Mesenchymal stem cell (in vitro differentiated cells and primary cell): ENCODE measurements at regions not wholly inside any gene's neighbourhood (a gene's known extent, or its start where the extent isn't known, plus 50 kb on each side); places are given as distances from the start of the nearest gene placed in this dataset.

Experiments used
- DNase-seq: peaks from one replicate; pipeline ENCODE4 v3.0.0-alpha.2; 2013
- H2AFZ ChIP-seq: one replicate; pipeline ENCODE4 v1.6.1; 2013; ENCODE audit warnings: low read depth, mild to moderate bottlenecking, control low read depth, inconsistent platforms, low read length, moderate library complexity
- H2AK5ac ChIP-seq: 2 replicates; pipeline ENCODE4 v1.6.1; 2013; ENCODE audit warnings: low read length, moderate library complexity, mild to moderate bottlenecking, inconsistent platforms; ENCODE audit not compliant: severe bottlenecking
- H2BK120ac ChIP-seq: one replicate; pipeline ENCODE4 v1.6.1; 2013; ENCODE audit warnings: low read depth, mild to moderate bottlenecking, inconsistent platforms, low read length, moderate library complexity
- H2BK12ac ChIP-seq, 2 experiments: one replicate each; pipeline ENCODE4 v1.6.1; 2013; ENCODE audit warnings: inconsistent platforms in 2 of 2, low read length in 2 of 2, mild to moderate bottlenecking in 2 of 2, moderate library complexity in 2 of 2, control low read depth in 1 of 2
- H2BK15ac ChIP-seq: one replicate; pipeline ENCODE4 v1.6.1; 2013; ENCODE audit warnings: mild to moderate bottlenecking, low read depth, inconsistent platforms; ENCODE audit not compliant: poor library complexity, severe bottlenecking
- H2BK5ac ChIP-seq: 2 replicates; pipeline ENCODE4 v1.6.1; 2013; ENCODE audit warnings: low read depth, mild to moderate bottlenecking, low read length, control low read depth, inconsistent platforms; ENCODE audit not compliant: poor library complexity, severe bottlenecking
- H3K14ac ChIP-seq, 2 experiments: one replicate each; pipeline ENCODE4 v1.6.1; 2013; ENCODE audit warnings: inconsistent platforms in 2 of 2, low read length in 2 of 2, control low read depth in 1 of 2, mild to moderate bottlenecking in 1 of 2, moderate library complexity in 1 of 2
- H3K18ac ChIP-seq, 2 experiments: one replicate each; pipeline ENCODE4 v1.6.1; 2013; ENCODE audit warnings: inconsistent platforms in 2 of 2, low read length in 2 of 2, control low read depth in 1 of 2, low read depth in 1 of 2, mild to moderate bottlenecking in 1 of 2
- H3K23ac ChIP-seq, 2 experiments: one replicate each; pipeline ENCODE4 v1.6.1; 2013; ENCODE audit warnings: inconsistent platforms in 2 of 2, low read length in 2 of 2, mild to moderate bottlenecking in 2 of 2, moderate library complexity in 2 of 2, control low read depth in 1 of 2
- H3K27ac ChIP-seq: 2 replicates; pipeline ENCODE4 v1.5.1; 2013; ENCODE audit warnings: mild to moderate bottlenecking, moderate library complexity, low read length, control low read depth, inconsistent platforms; ENCODE audit not compliant: poor library complexity, severe bottlenecking
- H3K27me3 ChIP-seq, 2 experiments: 2 replicates each; pipeline versions ENCODE4 v1.6.1 to v1.7.0; 2013; ENCODE audit warnings: low read length in 2 of 2, mild to moderate bottlenecking in 2 of 2, moderate library complexity in 2 of 2, control low read depth in 1 of 2, inconsistent platforms in 1 of 2; ENCODE audit not compliant: control insufficient read depth in 1 of 2, insufficient read depth in 1 of 2
- H3K36me3 ChIP-seq, 2 experiments: 2 replicates each; pipeline versions ENCODE4 v1.6.1 to v1.7.0; 2013; ENCODE audit warnings: low read length in 2 of 2, control low read depth in 1 of 2, inconsistent platforms in 1 of 2, low read depth in 1 of 2, mild to moderate bottlenecking in 1 of 2; ENCODE audit not compliant: insufficient read depth in 2 of 2, control insufficient read depth in 1 of 2
- H3K4ac ChIP-seq, 2 experiments: one replicate each; pipeline ENCODE4 v1.6.1; 2013; ENCODE audit warnings: inconsistent platforms in 2 of 2, low read length in 2 of 2, mild to moderate bottlenecking in 2 of 2, moderate library complexity in 2 of 2, control low read depth in 1 of 2, low read depth in 1 of 2
- H3K4me1 ChIP-seq: 2 replicates; pipeline ENCODE4 v1.6.1; 2013; ENCODE audit warnings: low read depth, low read length, control low read depth; ENCODE audit not compliant: control insufficient read depth, insufficient read depth
- H3K4me2 ChIP-seq: 2 replicates; pipeline ENCODE4 v1.6.1; 2013; ENCODE audit warnings: low read length, mild to moderate bottlenecking, inconsistent platforms; ENCODE audit not compliant: poor library complexity, severe bottlenecking
- H3K4me3 ChIP-seq, 2 experiments: 2 replicates each; pipeline versions ENCODE4 v1.5.1 to v1.7.0; 2013; ENCODE audit warnings: low read length in 2 of 2, mild to moderate bottlenecking in 2 of 2, control low read depth in 1 of 2, low read depth in 1 of 2; ENCODE audit not compliant: insufficient read depth in 1 of 2
- H3K79me1 ChIP-seq: replicated peaks from 2 replicates; pipeline ENCODE4 v1.6.1; 2013; ENCODE audit warnings: mild to moderate bottlenecking, control low read depth, low read length, inconsistent platforms; ENCODE audit not compliant: poor library complexity, severe bottlenecking
- H3K9ac ChIP-seq: 2 replicates; pipeline ENCODE4 v1.7.0; 2013; ENCODE audit warnings: mild to moderate bottlenecking, low read length, moderate library complexity
- H3K9me3 ChIP-seq: 2 replicates; pipeline ENCODE4 v1.7.0; 2013; ENCODE audit warnings: mild to moderate bottlenecking, low read length; ENCODE audit not compliant: control insufficient read depth
- H4K8ac ChIP-seq: one replicate; pipeline ENCODE4 v1.6.1; 2013; ENCODE audit warnings: inconsistent platforms, mild to moderate bottlenecking, low read length, moderate library complexity
- H4K91ac ChIP-seq: one replicate; pipeline ENCODE4 v1.6.1; 2013; ENCODE audit warnings: mild to moderate bottlenecking, low read length, inconsistent platforms
- WGBS: methylation state at CpG from one replicate; pipeline ENCODE4 v1.1.7; 2013; ENCODE audit warnings: mixed read lengths; 5-methylcytosine and 5-hydroxymethylcytosine counted together

DNA sequence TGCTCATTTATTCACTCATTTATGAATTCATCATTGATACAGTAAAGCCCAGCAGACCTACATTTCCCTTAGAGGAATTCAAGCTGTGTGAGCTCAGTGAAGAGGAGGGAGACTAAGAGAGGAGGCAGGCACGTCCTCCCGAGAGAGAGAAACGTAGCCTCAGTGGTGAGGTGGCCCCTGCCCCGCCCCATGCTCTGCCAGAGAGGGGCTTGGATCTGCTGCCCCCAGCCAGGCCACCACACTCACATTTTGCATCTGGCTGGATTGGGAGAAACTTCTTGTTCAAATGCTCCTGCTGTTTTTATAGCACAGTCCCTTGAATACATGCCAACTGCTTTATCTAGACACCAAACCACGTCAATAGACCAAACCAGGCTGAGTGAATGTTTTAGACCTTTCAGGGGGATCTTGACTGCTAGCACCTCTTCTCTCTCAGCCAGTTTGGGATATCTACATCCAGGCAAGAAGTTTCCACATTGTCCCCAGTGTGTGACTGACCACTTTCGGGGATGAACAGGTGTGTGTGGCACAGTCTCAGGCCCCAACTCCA, 67.7 kb upstream of the AJAP1 start:
- no peak overlapping the region for H3K18ac ChIP-seq
- no peak overlapping the region for H3K4ac ChIP-seq
- H2AFZ ChIP-seq, result no peak overlapping the region
- no peak overlapping the region for H2AK5ac ChIP-seq
- no peak overlapping the region for H2BK5ac ChIP-seq
- no peak overlapping the region for H2BK120ac ChIP-seq
- H3K4me2 ChIP-seq, result no peak overlapping the region
- peaks cover 0 to 3% of the 10 kb centered on the region in 2 experiments for H3K27me3 ChIP-seq
- DNase-seq, result no peak
- H4K91ac ChIP-seq, result no peak overlapping the region
- H3K9ac ChIP-seq, result no peak overlapping the region
- no peak overlapping the region for H4K8ac ChIP-seq
- H3K23ac ChIP-seq, result no peak overlapping the region
- no peaks in the 10 kb centered on the region for H3K36me3 ChIP-seq
- no peak overlapping the region for H3K14ac ChIP-seq
- H3K27ac ChIP-seq, result no peak overlapping the region
- H3K9me3 ChIP-seq, result no peaks in the 10 kb centered on the region
- no peak overlapping the region for H2BK12ac ChIP-seq
- H2BK15ac ChIP-seq, result no peak overlapping the region
- no peak overlapping the region for H3K4me3 ChIP-seq
- WGBS, result 43% methylated on average over 6 of the region's 6 CpGs
- no peaks in the 10 kb centered on the region for H3K4me1 ChIP-seq
- no peaks in the 10 kb centered on the region for H3K79me1 ChIP-seq

DNA sequence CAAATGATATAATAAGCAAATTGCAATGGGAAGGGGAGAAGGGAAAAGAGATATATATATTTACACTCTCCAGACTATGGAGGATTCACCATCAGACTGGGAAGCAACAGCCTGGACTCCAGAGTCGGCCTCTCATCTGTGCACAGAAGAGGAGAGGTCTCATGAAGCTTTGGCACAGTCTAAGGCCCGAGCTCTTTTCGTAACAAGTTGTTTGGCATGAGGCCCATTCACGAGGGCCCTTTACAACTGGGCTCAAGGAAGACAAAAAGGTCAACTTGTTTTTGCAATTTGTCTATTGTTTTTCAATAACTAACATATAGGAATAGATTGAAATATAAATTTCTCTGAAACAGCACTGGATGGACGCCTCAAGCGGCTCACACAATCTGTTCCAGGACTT, 66.7 kb upstream of the AJAP1 start:
- no peak for DNase-seq
- H3K79me1 ChIP-seq, result no peaks in the 10 kb centered on the region
- H2BK15ac ChIP-seq, result no peak overlapping the region

DNA sequence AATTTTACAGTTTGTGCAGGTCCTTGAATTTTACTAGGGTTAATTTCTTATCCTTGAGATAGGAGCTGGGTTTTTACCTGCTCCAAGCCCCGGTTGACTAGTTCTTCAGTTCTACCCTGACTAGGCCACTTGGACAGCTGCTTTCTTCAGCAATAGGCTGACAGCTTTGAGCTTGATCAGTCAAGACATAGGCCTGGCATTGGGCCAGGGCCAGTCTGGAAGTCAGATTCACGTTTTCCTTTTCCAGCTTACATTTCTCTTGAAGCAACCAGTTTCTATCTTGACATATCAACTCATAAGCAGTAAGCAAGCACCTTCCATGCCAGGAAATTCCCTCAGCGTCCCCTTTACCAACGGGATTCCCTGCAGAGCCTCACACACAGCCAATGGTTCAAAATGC, 63.7 kb upstream of the AJAP1 start:
- no peak for DNase-seq
- Histone ChIP-seq H2BK12ac (no peak overlapping the region), H3K4me3 (no peak overlapping the region), H3K9me3 (no peaks in the 10 kb centered on the region), H2AK5ac (no peak overlapping the region), H3K23ac (no peak overlapping the region), H2BK15ac (no peak overlapping the region), H3K14ac (no peak overlapping the region), H2BK120ac (no peak overlapping the region), H4K8ac (no peak overlapping the region), H4K91ac (no peak overlapping the region), H3K9ac (no peak overlapping the region), H3K27me3 (peaks cover 0 to 3% of the 10 kb centered on the region in 2 experiments), H3K27ac (no peak overlapping the region), H2AFZ (no peak overlapping the region), H3K79me1 (no peaks in the 10 kb centered on the region), H3K36me3 (no peaks in the 10 kb centered on the region), H3K4me1 (no peaks in the 10 kb centered on the region), H3K4me2 (no peak overlapping the region), H2BK5ac (no peak overlapping the region), H3K18ac (no peak overlapping the region), H3K4ac (no peak overlapping the region)
- WGBS, result 56% methylated on average over 4 of the region's 4 CpGs

More for the DNA sequence above, 66.7 kb upstream of the AJAP1 start:
- Histone ChIP-seq H2BK5ac (no peak overlapping the region), H3K9ac (no peak overlapping the region), H3K4me3 (no peak overlapping the region), H3K14ac (no peak overlapping the region), H3K23ac (no peak overlapping the region), H3K4ac (no peak overlapping the region), H3K27me3 (peaks cover 0 to 3% of the 10 kb centered on the region in 2 experiments), H4K8ac (no peak overlapping the region), H3K9me3 (no peaks in the 10 kb centered on the region), H2AK5ac (no peak overlapping the region), H4K91ac (no peak overlapping the region), H3K4me2 (no peak overlapping the region), H2AFZ (no peak overlapping the region), H3K4me1 (no peaks in the 10 kb centered on the region), H2BK120ac (no peak overlapping the region), H3K27ac (no peak overlapping the region), H3K36me3 (no peaks in the 10 kb centered on the region), H2BK12ac (no peak overlapping the region), H3K18ac (no peak overlapping the region)
- 63% methylated on average over 6 of the region's 6 CpGs for WGBS

DNA sequence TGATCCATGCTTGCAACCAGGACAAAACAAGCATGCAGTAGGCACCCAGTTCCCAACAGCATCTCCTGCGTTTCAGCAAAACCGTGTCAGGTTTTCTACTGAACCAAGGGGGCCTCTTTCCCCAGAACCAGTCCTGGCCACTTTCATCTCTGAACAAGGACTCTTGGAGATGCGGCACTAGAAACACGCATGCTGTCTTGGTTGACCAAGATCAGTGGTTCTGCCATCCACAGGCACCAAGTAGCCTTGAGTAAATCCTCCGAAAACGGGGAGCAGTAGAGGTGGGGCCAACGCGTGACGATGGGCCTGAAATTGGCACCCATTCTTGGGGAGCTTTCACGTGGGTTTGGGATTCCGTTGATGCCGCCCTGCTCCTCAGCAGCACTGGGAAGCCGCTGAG, 62.5 kb upstream of the AJAP1 start:
- Histone ChIP-seq H4K8ac (no peak overlapping the region), H3K14ac (no peak overlapping the region), H3K27me3 (peaks cover 0 to 3% of the 10 kb centered on the region in 2 experiments), H3K9ac (no peak overlapping the region), H3K4me3 (no peak overlapping the region), H3K79me1 (no peaks in the 10 kb centered on the region), H3K4me2 (no peak overlapping the region), H3K23ac (no peak overlapping the region), H3K4ac (no peak overlapping the region), H2AK5ac (no peak overlapping the region), H2AFZ (peak overlapping the region; percentile 31), H2BK12ac (no peak overlapping the region), H3K18ac (no peak overlapping the region), H4K91ac (no peak overlapping the region), H3K4me1 (no peaks in the 10 kb centered on the region), H3K36me3 (no peaks in the 10 kb centered on the region), H2BK5ac (no peak overlapping the region), H2BK120ac (no peak overlapping the region), H3K27ac (no peak overlapping the region), H2BK15ac (no peak overlapping the region), H3K9me3 (no peaks in the 10 kb centered on the region)
- WGBS, result 77% methylated on average over 13 of the region's 13 CpGs
- no peak for DNase-seq
